ENCODE measurements at regions not wholly inside any gene's neighbourhood (a gene's known extent, or its start where the extent isn't known, plus 50 kb on each side); places are given as distances from the start of the nearest gene placed in this dataset.

GRCh38 chr3:24751020-24751419 lies 256.4 kb upstream of the THRB start:
- TF ChIP-seq HEYL (CRISPR knock-in tag; IDR thresholded peaks at IDR 0.05), result no peak
- TF ChIP-seq MAFK (IDR thresholded peaks at IDR 0.05; ENCODE audit: partially characterized antibody), result peak; percentile 83
- TF ChIP-seq FOSB (CRISPR knock-in tag; IDR thresholded peaks at IDR 0.05), result no peak
- POLR2A ChIA-PET, result no interaction called here
- H3K4me2 ChIP-seq, result no peak overlapping the region
- H3K9me3 ChIP-seq, result no peaks in the 10 kb centered on the region
- CTCF ChIA-PET, result interaction anchor here (0.6 kb wide), 1 partner anchor 1478 kb away, joined by 4 read pairs; no protein-coding TSS in a partner anchor
- no peak for FAIRE-seq
- no peaks in the 10 kb centered on the region for H3K4me1 ChIP-seq
- no peak overlapping the region for H3K27ac ChIP-seq
- DNase-seq (ENCODE audit: low read depth in 1 of 2, low spot score in 1 of 2), result no peak
- no peak overlapping the region for H3K4me3 ChIP-seq
- no peak for ATAC-seq
- WGBS (ENCODE audit: missing lambda C conversion rate), result 12% methylated on average over 1 of the region's 1 CpG

GRCh38 chr3:24756101-24756888 lies 261.6 kb upstream of the THRB start:
- ATAC-seq, result no peak
- WGBS (ENCODE audit: missing lambda C conversion rate), result 45% methylated on average over 4 of the region's 4 CpGs
- ChIA-PET CTCF (no interaction called here), POLR2A (no interaction called here)
- DNase-seq (ENCODE audit: low read depth in 1 of 2, low spot score in 1 of 2), result no peak
- no peaks in the 10 kb centered on the region for H3K9me3 ChIP-seq
- H3K4me1 ChIP-seq, result no peaks in the 10 kb centered on the region
- no peak overlapping the region for H3K27ac ChIP-seq
- H3K4me2 ChIP-seq, result no peak overlapping the region
- FAIRE-seq, result no peak
- TF ChIP-seq CBX2 (IDR thresholded peaks at IDR 0.05; ENCODE audit: borderline replicate concordance, low read depth), result no peak
- H3K4me3 ChIP-seq, result no peak overlapping the region

GRCh38 chr3:24763393-24763792 lies 268.7 kb upstream of the THRB start:
- CTCF ChIA-PET, result interaction anchor here (0.5 to 1.8 kb wide), 3 partner anchors 10 to 189 kb away, joined by 3 to 5 read pairs (median 3); no protein-coding TSS in a partner anchor
- no peak for ATAC-seq
- POLR2A ChIA-PET, result no interaction called here
- no peaks in the 10 kb centered on the region for H3K4me1 ChIP-seq
- no peak overlapping the region for H3K4me2 ChIP-seq
- 54% methylated on average over 11 of the region's 11 CpGs for WGBS (ENCODE audit: missing lambda C conversion rate)
- no peak for FAIRE-seq
- no peak overlapping the region for H3K4me3 ChIP-seq
- no peaks in the 10 kb centered on the region for H3K9me3 ChIP-seq
- DNase-seq (ENCODE audit: low read depth in 1 of 2, low spot score in 1 of 2), result no peak
- no peak overlapping the region for H3K27ac ChIP-seq
- TF ChIP-seq CHD4 (IDR thresholded peaks at IDR 0.05; ENCODE audit: borderline replicate concordance) (no peak), ZC3H11A (IDR thresholded peaks at IDR 0.05) (0 out of 2 replicates have a peak, but pooled peaks have one; percentile 24), MAX (IDR thresholded peaks at IDR 0.05) (no peak), CBX2 (IDR thresholded peaks at IDR 0.05; ENCODE audit: borderline replicate concordance, low read depth) (no peak), SMC3 (IDR thresholded peaks at IDR 0.05) (no peak), POLR2A (IDR thresholded peaks at IDR 0.05; ENCODE audit: low read length) (no peak)

GRCh38 chr3:24764236-24764915 lies 269.7 kb upstream of the THRB start:
- 28% methylated on average over 3 of the region's 3 CpGs for WGBS (ENCODE audit: missing lambda C conversion rate)
- no peak for DNase-seq (ENCODE audit: low read depth in 1 of 2, low spot score in 1 of 2)
- no peak for FAIRE-seq
- CTCF ChIA-PET, result interaction anchor here (0.6 to 1.8 kb wide), 2 partner anchors 29 to 81 kb away, joined by 3 to 5 read pairs; no protein-coding TSS in a partner anchor
- no peak overlapping the region for H3K27ac ChIP-seq
- no peak overlapping the region for H3K4me3 ChIP-seq
- POLR2A ChIA-PET, result no interaction called here
- H3K9me3 ChIP-seq, result no peaks in the 10 kb centered on the region
- TF ChIP-seq PHF8 (IDR thresholded peaks at IDR 0.05; ENCODE audit: borderline replicate concordance, low read depth), result no peak
- no peak for TF ChIP-seq NPAS2 (CRISPR knock-in tag; IDR thresholded peaks at IDR 0.05; ENCODE audit: borderline replicate concordance)
- TF ChIP-seq ZFP36 (IDR thresholded peaks at IDR 0.05; ENCODE audit: borderline replicate concordance, partially characterized antibody), result no peak
- TF ChIP-seq GATA3 (IDR thresholded peaks at IDR 0.05; ENCODE audit: borderline replicate concordance), result no peak
- TF ChIP-seq FOSL2 (IDR thresholded peaks at IDR 0.05), result no peak
- no peak for TF ChIP-seq FOSL2 (CRISPR knock-in tag; IDR thresholded peaks at IDR 0.05)
- TF ChIP-seq MAZ (IDR thresholded peaks at IDR 0.05; ENCODE audit: borderline replicate concordance, low read depth, low read length), result no peak
- no peak for TF ChIP-seq ZNF302 (CRISPR knock-in tag; IDR thresholded peaks at IDR 0.05)
- TF ChIP-seq EP300 (IDR thresholded peaks at IDR 0.05), result no peak
- no peak for TF ChIP-seq CHD2 (IDR thresholded peaks at IDR 0.05; ENCODE audit: low read length, partially characterized antibody)
- no peak for TF ChIP-seq SREBF2 (IDR thresholded peaks at IDR 0.05)
- no peak for TF ChIP-seq RAD21 (conservative IDR thresholded peaks at IDR 0.05 in 1 of 2, IDR thresholded peaks at IDR 0.05 in 1 of 2)
- no peak for TF ChIP-seq HDAC2 (IDR thresholded peaks at IDR 0.05)
- H3K4me1 ChIP-seq, result no peaks in the 10 kb centered on the region
- no peak for ATAC-seq
- H3K4me2 ChIP-seq, result no peak overlapping the region
